ENCODE measurements at regions not wholly inside any gene's neighbourhood (a gene's known extent, or its start where the extent isn't known, plus 50 kb on each side); places are given as distances from the start of the nearest gene placed in this dataset.
A peak's percentile ranks its signal among the peaks of the same experiment; 100 is the strongest.

DNA sequence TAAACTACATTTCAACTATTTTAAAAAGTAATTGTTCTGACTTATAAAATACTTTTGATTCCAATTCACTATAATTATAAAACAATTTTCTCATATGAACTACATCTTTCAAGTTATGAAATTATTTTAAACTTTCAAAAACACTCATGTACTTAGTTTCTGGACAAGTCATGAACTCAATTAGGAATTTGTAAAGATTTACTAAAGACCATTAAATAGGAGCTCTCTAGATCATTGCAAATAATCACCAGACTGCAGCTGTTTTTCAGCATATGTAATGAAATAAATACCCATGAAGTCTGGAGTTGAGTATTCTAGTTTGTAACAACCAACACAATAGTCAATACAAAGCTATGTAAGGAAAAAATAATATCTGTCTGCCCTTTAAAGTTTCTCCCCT is 605.1 kb upstream of the MIR17HG start:
- H3K4me1 ChIP-seq (ENCODE audit: insufficient read depth, low read length, poor library complexity, severe bottlenecking): no peaks in the 10 kb centered on the region
- H3K27me3 ChIP-seq (replicated peaks; ENCODE audit: insufficient read depth, low read depth, low read length, poor library complexity): no peaks in the 10 kb centered on the region
- intact Hi-C loops (cut with micrococcal nuclease; ENCODE audit: unreplicated experiment): no loop called here
- DNase-seq (ENCODE audit: low spot score): no peak
- no peaks in the 10 kb centered on the region for H3K9me3 ChIP-seq (ENCODE audit: low read depth, low read length, poor library complexity, severe bottlenecking)
- no peak overlapping the region for H3K4me3 ChIP-seq (ENCODE audit: low read depth, low read length, poor library complexity, severe bottlenecking)
- BruUV-seq (replicated peaks): no TSS peak
- ChIA-PET CTCF (no interaction called here), POLR2A (ENCODE audit: low non-redundant PET) (no interaction called here)
- H3K27ac ChIP-seq (ENCODE audit: low read depth, low read length, poor library complexity, severe bottlenecking): no peak overlapping the region
- no peak for TF ChIP-seq EZH2 (IDR thresholded peaks at IDR 0.05; ENCODE audit: borderline replicate concordance, low read depth, low read length, poor library complexity, severe bottlenecking)
- TF ChIP-seq, protein P1, sequence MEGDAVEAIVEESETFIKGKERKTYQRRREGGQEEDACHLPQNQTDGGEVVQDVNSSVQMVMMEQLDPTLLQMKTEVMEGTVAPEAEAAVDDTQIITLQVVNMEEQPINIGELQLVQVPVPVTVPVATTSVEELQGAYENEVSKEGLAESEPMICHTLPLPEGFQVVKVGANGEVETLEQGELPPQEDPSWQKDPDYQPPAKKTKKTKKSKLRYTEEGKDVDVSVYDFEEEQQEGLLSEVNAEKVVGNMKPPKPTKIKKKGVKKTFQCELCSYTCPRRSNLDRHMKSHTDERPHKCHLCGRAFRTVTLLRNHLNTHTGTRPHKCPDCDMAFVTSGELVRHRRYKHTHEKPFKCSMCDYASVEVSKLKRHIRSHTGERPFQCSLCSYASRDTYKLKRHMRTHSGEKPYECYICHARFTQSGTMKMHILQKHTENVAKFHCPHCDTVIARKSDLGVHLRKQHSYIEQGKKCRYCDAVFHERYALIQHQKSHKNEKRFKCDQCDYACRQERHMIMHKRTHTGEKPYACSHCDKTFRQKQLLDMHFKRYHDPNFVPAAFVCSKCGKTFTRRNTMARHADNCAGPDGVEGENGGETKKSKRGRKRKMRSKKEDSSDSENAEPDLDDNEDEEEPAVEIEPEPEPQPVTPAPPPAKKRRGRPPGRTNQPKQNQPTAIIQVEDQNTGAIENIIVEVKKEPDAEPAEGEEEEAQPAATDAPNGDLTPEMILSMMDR (conservative IDR thresholded peaks at IDR 0.05; ENCODE audit: low read depth, low read length): no peak
- H3K36me3 ChIP-seq (ENCODE audit: insufficient read depth, low read length, poor library complexity, severe bottlenecking): no peaks in the 10 kb centered on the region

DNA sequence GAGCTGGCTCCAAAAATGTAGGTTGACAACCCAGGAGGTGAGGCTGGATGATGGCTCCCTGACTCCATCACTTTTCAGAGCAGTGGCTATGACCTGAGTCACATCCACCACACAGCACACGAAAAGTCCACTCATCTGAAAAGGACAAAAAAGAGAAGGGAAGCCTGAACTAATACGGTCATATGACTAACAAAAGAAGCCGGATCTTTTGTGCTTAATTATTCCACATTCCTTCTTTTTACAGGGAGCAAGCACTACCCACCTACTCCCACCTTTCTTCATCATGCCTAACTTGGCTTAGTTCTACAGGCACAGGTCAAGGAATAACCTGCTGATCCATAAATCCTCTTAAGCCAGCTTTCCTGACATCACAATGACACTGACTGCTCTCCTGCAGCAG is 601.3 kb upstream of the MIR17HG start:
- H3K27me3 ChIP-seq (replicated peaks; ENCODE audit: insufficient read depth, low read depth, low read length, poor library complexity): no peaks in the 10 kb centered on the region
- no TSS peak for BruUV-seq (replicated peaks)
- no peak overlapping the region for H3K27ac ChIP-seq (ENCODE audit: low read depth, low read length, poor library complexity, severe bottlenecking)
- H3K36me3 ChIP-seq (ENCODE audit: insufficient read depth, low read length, poor library complexity, severe bottlenecking): no peaks in the 10 kb centered on the region
- ChIA-PET CTCF (no interaction called here), POLR2A (ENCODE audit: low non-redundant PET) (no interaction called here)
- no peak for DNase-seq (ENCODE audit: low spot score)
- H3K4me3 ChIP-seq (ENCODE audit: low read depth, low read length, poor library complexity, severe bottlenecking): no peak overlapping the region
- TF ChIP-seq, protein P1 (conservative IDR thresholded peaks at IDR 0.05; ENCODE audit: low read depth, low read length): no peak
- no peak for TF ChIP-seq EZH2 (IDR thresholded peaks at IDR 0.05; ENCODE audit: borderline replicate concordance, low read depth, low read length, poor library complexity, severe bottlenecking)
- H3K9me3 ChIP-seq (ENCODE audit: low read depth, low read length, poor library complexity, severe bottlenecking): no peaks in the 10 kb centered on the region
- intact Hi-C loops (cut with micrococcal nuclease; ENCODE audit: unreplicated experiment): no loop called here
- no peaks in the 10 kb centered on the region for H3K4me1 ChIP-seq (ENCODE audit: insufficient read depth, low read length, poor library complexity, severe bottlenecking)

DNA sequence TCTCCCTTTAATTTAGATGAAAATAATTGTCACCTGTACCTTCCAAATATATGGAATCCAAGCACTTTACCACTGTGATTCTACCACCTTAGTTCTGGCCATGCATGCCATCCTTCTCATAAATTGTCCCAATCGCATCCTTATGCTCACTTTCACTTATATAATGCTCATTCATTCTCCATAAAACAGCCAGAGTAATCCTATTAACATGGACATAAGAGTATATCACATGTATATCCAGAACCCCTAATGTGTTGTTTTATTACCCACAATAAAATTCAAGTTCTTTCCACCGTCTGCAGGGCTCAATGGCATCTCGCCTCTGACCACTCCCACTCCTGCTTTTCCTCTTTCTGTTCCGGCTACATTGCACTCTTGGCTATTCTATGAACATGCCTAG is 597.5 kb upstream of the MIR17HG start:
- DNase-seq (ENCODE audit: low spot score): peak; percentile 10
- BruUV-seq (replicated peaks): no TSS peak
- ChIA-PET CTCF (no interaction called here), POLR2A (ENCODE audit: low non-redundant PET) (no interaction called here)
- H3K4me1 ChIP-seq (ENCODE audit: insufficient read depth, low read length, poor library complexity, severe bottlenecking): no peaks in the 10 kb centered on the region
- H3K4me3 ChIP-seq (ENCODE audit: low read depth, low read length, poor library complexity, severe bottlenecking): no peak overlapping the region
- intact Hi-C loops (cut with micrococcal nuclease; ENCODE audit: unreplicated experiment): no loop called here
- H3K27me3 ChIP-seq (replicated peaks; ENCODE audit: insufficient read depth, low read depth, low read length, poor library complexity): no peaks in the 10 kb centered on the region
- TF ChIP-seq, protein P1 (conservative IDR thresholded peaks at IDR 0.05; ENCODE audit: low read depth, low read length): no peak
- no peak for TF ChIP-seq EZH2 (IDR thresholded peaks at IDR 0.05; ENCODE audit: borderline replicate concordance, low read depth, low read length, poor library complexity, severe bottlenecking)
- no peaks in the 10 kb centered on the region for H3K9me3 ChIP-seq (ENCODE audit: low read depth, low read length, poor library complexity, severe bottlenecking)
- no peaks in the 10 kb centered on the region for H3K36me3 ChIP-seq (ENCODE audit: insufficient read depth, low read length, poor library complexity, severe bottlenecking)
- H3K27ac ChIP-seq (ENCODE audit: low read depth, low read length, poor library complexity, severe bottlenecking): no peak overlapping the region

All from A673 (cell line).